MM.1S (cell line): ENCODE measurements at regions not wholly inside any gene's neighbourhood (a gene's known extent, or its start where the extent isn't known, plus 50 kb on each side); places are given as distances from the start of the nearest gene placed in this dataset.

Source experiments
- EZH2 ChIP-seq: fragments of 300-600 bp; sonication (generic); optimal IDR thresholded peaks from 2 replicates; pipeline ENCODE3; 2017; ENCODE audit warnings: low read depth, mild to moderate bottlenecking, antibody characterized with exemption, low read length, mixed read lengths
- EZH2phosphoT487 ChIP-seq: fragments of 300-600 bp; sonication (generic); IDR thresholded peaks from 2 replicates; pipeline ENCODE4 v1.6.1; 2018; ENCODE audit warnings: antibody characterized with exemption, low read length
- TF ChIP-seq, protein P1 (sequence below): fragments of 300-600 bp; sonication (generic); IDR thresholded peaks from 2 replicates; pipeline ENCODE4 v1.5.1; 2016; ENCODE audit warnings: antibody characterized with exemption, low read length, mixed read lengths

- TF ChIP-seq, protein P1, sequence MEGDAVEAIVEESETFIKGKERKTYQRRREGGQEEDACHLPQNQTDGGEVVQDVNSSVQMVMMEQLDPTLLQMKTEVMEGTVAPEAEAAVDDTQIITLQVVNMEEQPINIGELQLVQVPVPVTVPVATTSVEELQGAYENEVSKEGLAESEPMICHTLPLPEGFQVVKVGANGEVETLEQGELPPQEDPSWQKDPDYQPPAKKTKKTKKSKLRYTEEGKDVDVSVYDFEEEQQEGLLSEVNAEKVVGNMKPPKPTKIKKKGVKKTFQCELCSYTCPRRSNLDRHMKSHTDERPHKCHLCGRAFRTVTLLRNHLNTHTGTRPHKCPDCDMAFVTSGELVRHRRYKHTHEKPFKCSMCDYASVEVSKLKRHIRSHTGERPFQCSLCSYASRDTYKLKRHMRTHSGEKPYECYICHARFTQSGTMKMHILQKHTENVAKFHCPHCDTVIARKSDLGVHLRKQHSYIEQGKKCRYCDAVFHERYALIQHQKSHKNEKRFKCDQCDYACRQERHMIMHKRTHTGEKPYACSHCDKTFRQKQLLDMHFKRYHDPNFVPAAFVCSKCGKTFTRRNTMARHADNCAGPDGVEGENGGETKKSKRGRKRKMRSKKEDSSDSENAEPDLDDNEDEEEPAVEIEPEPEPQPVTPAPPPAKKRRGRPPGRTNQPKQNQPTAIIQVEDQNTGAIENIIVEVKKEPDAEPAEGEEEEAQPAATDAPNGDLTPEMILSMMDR = no peak
- TF ChIP-seq EZH2 (no peak), EZH2phosphoT487 (no peak)
These were observed 261.5 kb upstream of the ADGRL3 start for GRCh38 chr4:60938621-60939020.
